ENCODE measurements at regions not wholly inside any gene's neighbourhood (a gene's known extent, or its start where the extent isn't known, plus 50 kb on each side); places are given as distances from the start of the nearest gene placed in this dataset.

GRCh38 chr7:118826246-118826645, 601.7 kb downstream of the ANKRD7 start:
- ATAC-seq (no peak), FAIRE-seq (no peak), DNase-seq (ENCODE audit: low read depth, low spot score) (no peak)
- ChIA-PET CTCF (no interaction called here), SMC1A (ENCODE audit: uncharacterized antibody, unreplicated experiment) (no interaction called here), RAD21 (ENCODE audit: unreplicated experiment) (no interaction called here), POLR2A (no interaction called here)
- Histone ChIP-seq H3K36me3 (ENCODE audit: control insufficient read depth in 2 of 2, insufficient read depth in 2 of 2, low read length in 1 of 2) (no peaks in the 10 kb centered on the region), H3K9me3 (replicated peaks; ENCODE audit: control insufficient read depth, insufficient read depth, low read length) (no peaks in the 10 kb centered on the region), H3K9ac (ENCODE audit: control insufficient read depth, insufficient read depth, low read length) (no peak overlapping the region), H3K79me2 (ENCODE audit: control insufficient read depth, insufficient read depth, low read length) (no peaks in the 10 kb centered on the region), H3K27me3 (replicated peaks in 1 of 2; ENCODE audit: control insufficient read depth in 2 of 2, insufficient read depth in 2 of 2, low read length in 1 of 2) (no peaks in the 10 kb centered on the region), H3K4me3 (no peak overlapping the region), H3K4me1 (ENCODE audit: control insufficient read depth, insufficient read depth, low read length) (no peaks in the 10 kb centered on the region), H3K27ac (ENCODE audit: control insufficient read depth, insufficient read depth) (no peak overlapping the region), H4K20me1 (ENCODE audit: control insufficient read depth, insufficient read depth) (no peaks in the 10 kb centered on the region), H3K4me2 (ENCODE audit: control insufficient read depth, insufficient read depth) (no peak overlapping the region), H2AFZ (ENCODE audit: control insufficient read depth, low read depth, low read length) (no peak overlapping the region)
- TF ChIP-seq, protein P1, sequence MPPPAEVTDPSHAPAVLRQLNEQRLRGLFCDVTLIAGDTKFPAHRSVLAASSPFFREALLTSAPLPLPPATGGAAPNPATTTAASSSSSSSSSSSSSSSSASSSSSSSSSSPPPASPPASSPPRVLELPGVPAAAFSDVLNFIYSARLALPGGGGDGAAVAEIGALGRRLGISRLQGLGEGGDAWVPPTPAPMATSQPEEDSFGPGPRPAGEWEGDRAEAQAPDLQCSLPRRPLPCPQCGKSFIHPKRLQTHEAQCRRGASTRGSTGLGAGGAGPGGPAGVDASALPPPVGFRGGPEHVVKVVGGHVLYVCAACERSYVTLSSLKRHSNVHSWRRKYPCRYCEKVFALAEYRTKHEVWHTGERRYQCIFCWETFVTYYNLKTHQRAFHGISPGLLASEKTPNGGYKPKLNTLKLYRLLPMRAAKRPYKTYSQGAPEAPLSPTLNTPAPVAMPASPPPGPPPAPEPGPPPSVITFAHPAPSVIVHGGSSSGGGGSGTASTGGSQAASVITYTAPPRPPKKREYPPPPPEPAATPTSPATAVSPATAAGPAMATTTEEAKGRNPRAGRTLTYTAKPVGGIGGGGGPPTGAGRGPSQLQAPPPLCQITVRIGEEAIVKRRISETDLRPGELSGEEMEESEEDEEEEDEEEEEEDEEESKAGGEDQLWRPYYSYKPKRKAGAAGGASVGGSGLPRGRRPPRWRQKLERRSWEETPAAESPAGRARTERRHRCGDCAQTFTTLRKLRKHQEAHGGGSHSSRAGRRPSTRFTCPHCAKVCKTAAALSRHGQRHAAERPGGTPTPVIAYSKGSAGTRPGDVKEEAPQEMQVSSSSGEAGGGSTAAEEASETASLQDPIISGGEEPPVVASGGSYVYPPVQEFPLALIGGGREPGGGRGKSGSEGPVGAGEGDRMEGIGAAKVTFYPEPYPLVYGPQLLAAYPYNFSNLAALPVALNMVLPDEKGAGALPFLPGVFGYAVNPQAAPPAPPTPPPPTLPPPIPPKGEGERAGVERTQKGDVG (CRISPR knock-in tag; IDR thresholded peaks at IDR 0.05): no peak
- TF ChIP-seq KAT2A (conservative IDR thresholded peaks at IDR 0.05; ENCODE audit: control insufficient read depth, low read depth, low read length): no peak
- no peak for TF ChIP-seq IKZF1 (conservative IDR thresholded peaks at IDR 0.05)
- no peak for TF ChIP-seq SRF (IDR thresholded peaks at IDR 0.05; ENCODE audit: low read depth in 2 of 2, low read length in 2 of 2)
- no peak for TF ChIP-seq USF2 (IDR thresholded peaks at IDR 0.05; ENCODE audit: borderline replicate concordance, low read depth, low read length)
- no peak for TF ChIP-seq SMC3 (IDR thresholded peaks at IDR 0.05; ENCODE audit: borderline replicate concordance, low read length)
- TF ChIP-seq IKZF2 (IDR thresholded peaks at IDR 0.05): no peak
- WGBS (ENCODE audit: insufficient coverage, insufficient replicate concordance, low lambda C conversion rate, missing lambda C conversion rate): 0% methylated on average over 1 of the region's 1 CpG
- intact Hi-C loops (cut with micrococcal nuclease; ENCODE audit: unreplicated experiment): no loop called here
- in situ Hi-C loops (cut with MboI): no loop called here
- no TSS peak for BruUV-seq (replicated peaks)
